Keratinocyte (primary cell): ENCODE measurements at regions not wholly inside any gene's neighbourhood (a gene's known extent, or its start where the extent isn't known, plus 50 kb on each side); places are given as distances from the start of the nearest gene placed in this dataset.
"Not testable (repeated sequence)": the region's sequence is repeated elsewhere in the genome, so short reads cannot be mapped to it uniquely, and the experiment has no call there.

Experiments used
- DNase-seq: peaks from one replicate; pipeline ENCODE4 v3.0.0-alpha.2; 2011; ENCODE audit warnings: low read depth, missing footprints, low spot score
- FAIRE-seq: peaks from 2 replicates; lab custom pipeline; 2011; peaks lifted over from hg19 to GRCh38; lab: Jason Lieb, UNC
- H2AFZ ChIP-seq: 2 replicates; pipeline ENCODE4 v1.6.0; 2012; ENCODE audit warnings: low read length, control low read depth, inconsistent platforms; ENCODE audit not compliant: control insufficient read depth
- H3K27ac ChIP-seq: 2 replicates; pipeline ENCODE4 v1.5.1; 2011; ENCODE audit warnings: low read length; ENCODE audit not compliant: control insufficient read depth, insufficient read depth
- H3K27me3 ChIP-seq: 3 replicates; pipeline ENCODE4 v1.6.0; 2011; ENCODE audit warnings: low read length; ENCODE audit not compliant: control insufficient read depth, insufficient read depth; ENCODE audit errors: extremely low read depth
- H3K36me3 ChIP-seq, 2 experiments: 2 replicates in 1 of 2; 3 replicates in 1 of 2; pipeline ENCODE4 v1.5.1; 2011; ENCODE audit warnings: low read length in 2 of 2, mild to moderate bottlenecking in 1 of 2; ENCODE audit not compliant: control insufficient read depth in 2 of 2, insufficient read depth in 2 of 2; ENCODE audit errors: extremely low read depth in 1 of 2
- H3K4me1 ChIP-seq: 3 replicates; pipeline ENCODE4 v1.5.1; 2011; ENCODE audit warnings: low read length; ENCODE audit not compliant: control insufficient read depth, insufficient read depth; ENCODE audit errors: extremely low read depth
- H3K4me2 ChIP-seq: 3 replicates; pipeline ENCODE4 v1.6.0; 2011; ENCODE audit warnings: low read depth, low read length; ENCODE audit not compliant: control insufficient read depth, insufficient read depth; ENCODE audit errors: extremely low read depth
- H3K4me3 ChIP-seq, 3 experiments: fragments of 200-600 bp in 1 of 3; sonication (generic) in 1 of 3; 2 replicates in 2 of 3; 3 replicates in 1 of 3; pipeline ENCODE4 v1.5.1; 2011 to 2016; ENCODE audit warnings: low read length in 3 of 3, mild to moderate bottlenecking in 3 of 3, control low read depth in 2 of 3, inconsistent platforms in 1 of 3, low read depth in 1 of 3, mixed read lengths in 1 of 3, mixed run types in 1 of 3, moderate library complexity in 1 of 3; ENCODE audit not compliant: control insufficient read depth in 2 of 3, insufficient read depth in 2 of 3; ENCODE audit errors: extremely low read depth in 1 of 3
- H3K79me2 ChIP-seq: 2 replicates; pipeline ENCODE4 v1.6.0; 2012; ENCODE audit warnings: low read length; ENCODE audit not compliant: control insufficient read depth, insufficient read depth
- H3K9ac ChIP-seq: 3 replicates; pipeline ENCODE4 v1.6.0; 2011; ENCODE audit warnings: low read length; ENCODE audit not compliant: control insufficient read depth, insufficient read depth; ENCODE audit errors: extremely low read depth
- H3K9me1 ChIP-seq: 3 replicates; pipeline ENCODE4 v1.6.0; 2011; ENCODE audit warnings: low read length; ENCODE audit not compliant: control insufficient read depth, insufficient read depth; ENCODE audit errors: extremely low read depth
- H3K9me3 ChIP-seq: 2 replicates; pipeline ENCODE4 v1.5.1; 2012; ENCODE audit warnings: low read depth, low read length; ENCODE audit not compliant: control insufficient read depth
- H4K20me1 ChIP-seq: 3 replicates; pipeline ENCODE4 v1.6.0; 2011; ENCODE audit warnings: low read length; ENCODE audit not compliant: control insufficient read depth, insufficient read depth; ENCODE audit errors: extremely low read depth
- EZH2 ChIP-seq: IDR thresholded peaks from one replicate; pipeline ENCODE4 v1.6.1; 2012; ENCODE audit warnings: inconsistent platforms, mild to moderate bottlenecking, low read length, moderate library complexity
- dilution Hi-C: fragments of 300-500 bp; cut with MboI; formaldehyde crosslinking; loops from one replicate; pipeline ENCODE4 v1.7.0; 2020; ENCODE audit warnings: low sequenced_read_pairs; ENCODE audit not compliant: extremely low pct_ligation_motif_present
- TF ChIP-seq, protein P1 (sequence below), 3 experiments: IDR thresholded peaks in 1 of 3; conservative IDR thresholded peaks in 1 of 3; optimal IDR thresholded peaks in 1 of 3; 2 replicates in 2 of 3; 3 replicates in 1 of 3; pipeline versions ENCODE3 to v1.5.1; 2011; ENCODE audit warnings: low read length in 3 of 3, mild to moderate bottlenecking in 3 of 3, moderate library complexity in 2 of 3, control low read depth in 1 of 3, inconsistent platforms in 1 of 3; ENCODE audit not compliant: insufficient read depth in 2 of 3; ENCODE audit errors: extremely low read depth in 1 of 3

DNA sequence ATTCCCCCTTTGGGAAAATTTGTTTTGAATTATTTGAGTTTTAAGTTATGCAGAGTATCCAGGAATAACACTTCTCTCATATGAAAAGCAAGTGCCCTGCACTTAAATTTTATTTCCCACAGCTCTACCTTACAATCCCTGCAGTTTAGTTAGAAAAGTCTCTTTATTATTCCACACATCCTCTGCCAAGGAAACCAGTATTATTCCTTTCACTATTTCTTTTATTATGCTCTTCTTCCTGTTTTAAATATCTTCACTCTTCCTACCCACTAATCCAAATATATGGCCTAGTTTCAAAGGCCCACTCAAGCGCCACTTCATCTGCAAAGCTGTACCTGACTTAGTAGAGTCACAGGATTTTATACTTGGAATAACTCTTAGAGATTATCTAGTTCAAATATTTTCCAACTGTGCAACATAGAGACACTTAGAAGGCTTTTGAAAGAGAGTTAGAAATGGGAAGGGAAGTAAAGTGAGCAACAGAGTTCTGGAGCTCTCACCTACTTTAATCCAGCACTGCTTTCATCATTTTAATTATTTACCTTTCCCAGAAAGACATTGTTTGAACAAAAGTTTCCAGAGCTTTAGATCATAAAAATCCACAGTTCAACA lies 97.2 kb upstream of the LYPLAL1 start:
- FAIRE-seq (no peak), DNase-seq (no peak)
- TF ChIP-seq, protein P1, sequence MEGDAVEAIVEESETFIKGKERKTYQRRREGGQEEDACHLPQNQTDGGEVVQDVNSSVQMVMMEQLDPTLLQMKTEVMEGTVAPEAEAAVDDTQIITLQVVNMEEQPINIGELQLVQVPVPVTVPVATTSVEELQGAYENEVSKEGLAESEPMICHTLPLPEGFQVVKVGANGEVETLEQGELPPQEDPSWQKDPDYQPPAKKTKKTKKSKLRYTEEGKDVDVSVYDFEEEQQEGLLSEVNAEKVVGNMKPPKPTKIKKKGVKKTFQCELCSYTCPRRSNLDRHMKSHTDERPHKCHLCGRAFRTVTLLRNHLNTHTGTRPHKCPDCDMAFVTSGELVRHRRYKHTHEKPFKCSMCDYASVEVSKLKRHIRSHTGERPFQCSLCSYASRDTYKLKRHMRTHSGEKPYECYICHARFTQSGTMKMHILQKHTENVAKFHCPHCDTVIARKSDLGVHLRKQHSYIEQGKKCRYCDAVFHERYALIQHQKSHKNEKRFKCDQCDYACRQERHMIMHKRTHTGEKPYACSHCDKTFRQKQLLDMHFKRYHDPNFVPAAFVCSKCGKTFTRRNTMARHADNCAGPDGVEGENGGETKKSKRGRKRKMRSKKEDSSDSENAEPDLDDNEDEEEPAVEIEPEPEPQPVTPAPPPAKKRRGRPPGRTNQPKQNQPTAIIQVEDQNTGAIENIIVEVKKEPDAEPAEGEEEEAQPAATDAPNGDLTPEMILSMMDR (optimal IDR thresholded peaks at IDR 0.05 in 1 of 3, IDR thresholded peaks at IDR 0.05 in 1 of 3, conservative IDR thresholded peaks at IDR 0.05 in 1 of 3; ENCODE audit: extremely low read depth in 1 of 3, insufficient read depth in 2 of 3, low read length in 3 of 3) = no peak
- no peak for TF ChIP-seq EZH2
- Histone ChIP-seq H3K36me3 (no peaks in the 10 kb centered on the region), H3K9me1 (no peaks in the 10 kb centered on the region), H3K9ac (no peak overlapping the region), H3K79me2 (no peaks in the 10 kb centered on the region), H2AFZ (no peak overlapping the region), H3K4me2 (no peak overlapping the region), H3K27me3 (no peaks in the 10 kb centered on the region), H4K20me1 (no peaks in the 10 kb centered on the region), H3K4me3 (no peak overlapping the region), H3K4me1 (no peaks in the 10 kb centered on the region), H3K9me3 (no peaks in the 10 kb centered on the region), H3K27ac (no peak overlapping the region)
- dilution Hi-C loops = no loop called here

- FAIRE-seq, H4K20me1 ChIP-seq, H3K9me3 ChIP-seq, dilution Hi-C loops, H3K27ac ChIP-seq, H3K79me2 ChIP-seq, H3K36me3 ChIP-seq, H3K9ac ChIP-seq, H3K9me1 ChIP-seq, DNase-seq, H2AFZ ChIP-seq, H3K27me3 ChIP-seq, H3K4me3 ChIP-seq, H3K4me1 ChIP-seq, H3K4me2 ChIP-seq: not testable (repeated sequence)
Observed at GRCh38 chr1:219077767-219078166, 95.9 kb upstream of the LYPLAL1 start.
